AG04450 (cell line): ENCODE measurements at regions not wholly inside any gene's neighbourhood (a gene's known extent, or its start where the extent isn't known, plus 50 kb on each side); places are given as distances from the start of the nearest gene placed in this dataset.

Source experiments
- CTCF ChIA-PET: fragments of 300-600, 350-600 bp; formaldehyde crosslinking; extraction: SDS; loops from one replicate; lab custom pipeline; 2022; ENCODE audit warnings: antibody characterized with exemption, inconsistent platforms; lab: Charles Lee
- POLR2A ChIA-PET: fragments of 350-600 bp; formaldehyde crosslinking; extraction: SDS; loops from one replicate; lab custom pipeline; 2021; ENCODE audit warnings: antibody characterized with exemption, inconsistent platforms; lab: Yijun Ruan, JAX
- DNase-seq: peaks from one replicate; pipeline ENCODE4 v3.0.0-alpha.2; 2011; ENCODE audit warnings: low read depth, low spot score
- H3K27ac ChIP-seq: one replicate; pipeline ENCODE4 v1.5.1; 2012; ENCODE audit warnings: low read depth, low read length, control low read depth
- H3K27me3 ChIP-seq: one replicate; pipeline ENCODE4 v1.6.0; 2012; ENCODE audit warnings: low read length; ENCODE audit not compliant: control insufficient read depth, insufficient read depth
- H3K4me3 ChIP-seq: 2 replicates; pipeline ENCODE4 v1.5.1; 2011; ENCODE audit warnings: mild to moderate bottlenecking, low read depth, low read length, control low read depth
- H3K9me3 ChIP-seq: 2 replicates; pipeline ENCODE4 v1.5.1; 2012; ENCODE audit warnings: low read length; ENCODE audit not compliant: control insufficient read depth, insufficient read depth
- CTCF ChIP-seq: IDR thresholded peaks from 2 replicates; pipeline ENCODE4 v1.5.1; 2011; ENCODE audit warnings: low read depth, low read length, control low read depth, inconsistent platforms

GRCh38 chr11:128345316-128345715 is 242.0 kb downstream of the ETS1 start:
- no peak overlapping the region for H3K4me3 ChIP-seq
- no peak for TF ChIP-seq CTCF
- H3K9me3 ChIP-seq = no peaks in the 10 kb centered on the region
- ChIA-PET POLR2A (no interaction called here), CTCF (no interaction called here)
- no peak overlapping the region for H3K27ac ChIP-seq
- DNase-seq = no peak
- H3K27me3 ChIP-seq = no peaks in the 10 kb centered on the region

DNA sequence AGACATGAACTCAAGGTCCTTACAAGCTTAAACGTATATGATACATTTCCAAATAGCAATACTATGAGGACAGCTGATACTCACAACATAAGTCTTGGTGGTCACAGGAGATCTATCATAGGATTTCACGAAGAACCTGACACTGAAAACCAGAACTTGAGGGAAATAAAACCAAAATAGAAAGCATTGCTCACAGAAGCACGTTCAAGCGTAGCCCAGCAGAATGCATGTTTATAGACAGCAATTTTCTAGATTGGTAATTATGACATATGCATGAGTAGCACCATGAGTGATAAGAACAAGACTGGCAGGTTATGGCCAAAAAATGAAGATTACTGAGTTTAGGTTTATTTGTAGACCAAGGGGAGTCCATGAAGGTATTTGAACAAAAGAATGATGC is 243.5 kb downstream of the ETS1 start:
- no peaks in the 10 kb centered on the region for H3K27me3 ChIP-seq
- H3K4me3 ChIP-seq = no peak overlapping the region
- POLR2A ChIA-PET = no interaction called here
- no peak for TF ChIP-seq CTCF
- H3K9me3 ChIP-seq = no peaks in the 10 kb centered on the region
- CTCF ChIA-PET = no interaction called here
- no peak overlapping the region for H3K27ac ChIP-seq
- DNase-seq = no peak

DNA sequence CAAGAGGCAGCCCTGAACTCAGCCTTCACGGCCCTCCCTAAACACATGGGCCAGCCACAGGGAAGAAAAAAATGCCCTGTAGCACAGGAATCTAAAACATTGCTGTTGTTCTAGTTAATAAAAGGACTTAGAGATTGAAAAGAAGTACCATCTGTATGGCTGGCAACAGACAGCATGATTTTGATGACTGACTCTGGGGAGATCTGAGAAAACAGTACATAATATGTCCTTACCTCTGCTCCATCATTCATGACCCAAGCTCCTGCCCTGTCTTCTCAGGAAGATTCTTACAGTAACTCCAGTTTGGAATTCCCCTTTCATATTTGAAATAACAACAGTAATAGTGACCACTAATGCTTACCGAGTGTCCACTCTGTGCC is 244.2 kb downstream of the ETS1 start:
- Histone ChIP-seq H3K27me3 (no peaks in the 10 kb centered on the region), H3K27ac (no peak overlapping the region), H3K4me3 (no peak overlapping the region), H3K9me3 (no peaks in the 10 kb centered on the region)
- CTCF ChIA-PET = interaction anchor here (0.9 kb wide), 1 partner anchor 288 kb away, joined by 4 read pairs; no protein-coding TSS in a partner anchor
- DNase-seq = no peak
- no peak for TF ChIP-seq CTCF
- POLR2A ChIA-PET = no interaction called here

DNA sequence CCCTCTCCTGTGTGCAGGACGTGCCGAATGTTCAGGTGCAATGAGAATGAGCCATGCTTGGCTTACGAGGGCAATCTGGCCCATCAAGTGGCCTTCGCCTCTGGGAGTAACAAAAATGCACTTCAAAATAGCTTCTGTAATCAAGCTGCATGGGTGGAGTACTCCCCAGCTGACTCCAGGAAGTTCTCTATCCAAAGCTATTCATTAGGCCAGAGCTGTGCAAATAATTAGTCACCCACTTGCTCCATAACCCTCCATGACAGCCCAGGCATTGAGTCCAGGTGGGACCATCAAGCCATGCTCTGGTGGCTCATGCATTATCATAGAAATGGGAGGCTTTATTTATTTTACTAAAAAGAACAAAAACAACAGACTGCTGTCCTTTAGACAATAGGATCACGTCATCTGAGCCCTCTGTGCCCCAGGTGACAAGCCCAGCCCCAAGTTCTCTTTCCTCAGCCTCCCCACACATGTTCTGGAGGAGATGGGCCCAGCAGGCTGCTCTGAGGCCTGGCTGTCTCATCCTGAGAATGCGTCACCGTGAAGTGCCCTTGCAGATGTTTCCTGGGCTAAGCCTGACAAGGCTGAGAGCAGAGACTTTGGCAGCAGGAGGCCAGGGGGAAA is 244.7 kb downstream of the ETS1 start:
- ChIA-PET POLR2A (no interaction called here), CTCF (interaction anchor here (0.9 kb wide), 1 partner anchor 288 kb away, joined by 4 read pairs; no protein-coding TSS in a partner anchor)
- no peak for DNase-seq
- no peaks in the 10 kb centered on the region for H3K27me3 ChIP-seq
- H3K27ac ChIP-seq = no peak overlapping the region
- no peak overlapping the region for H3K4me3 ChIP-seq
- TF ChIP-seq CTCF = no peak
- no peaks in the 10 kb centered on the region for H3K9me3 ChIP-seq

GRCh38 chr11:128341280-128342248 is 245.8 kb downstream of the ETS1 start:
- Histone ChIP-seq H3K27me3 (no peaks in the 10 kb centered on the region), H3K4me3 (no peak overlapping the region), H3K9me3 (no peaks in the 10 kb centered on the region), H3K27ac (no peak overlapping the region)
- ChIA-PET CTCF (interaction anchor here (0.9 kb wide), 1 partner anchor 289 kb away, joined by 4 read pairs; no protein-coding TSS in a partner anchor), POLR2A (no interaction called here)
- TF ChIP-seq CTCF = no peak
- DNase-seq = no peak
